NCI-H1436 (cell line): ENCODE measurements at regions not wholly inside any gene's neighbourhood (a gene's known extent, or its start where the extent isn't known, plus 50 kb on each side); places are given as distances from the start of the nearest gene placed in this dataset.
A peak's percentile ranks its signal among the peaks of the same experiment; 100 is the strongest.

Experiments
- DNase-seq: peaks from one replicate; lab custom pipeline; 2025; lab: John Stamatoyannopoulos, UW

DNA sequence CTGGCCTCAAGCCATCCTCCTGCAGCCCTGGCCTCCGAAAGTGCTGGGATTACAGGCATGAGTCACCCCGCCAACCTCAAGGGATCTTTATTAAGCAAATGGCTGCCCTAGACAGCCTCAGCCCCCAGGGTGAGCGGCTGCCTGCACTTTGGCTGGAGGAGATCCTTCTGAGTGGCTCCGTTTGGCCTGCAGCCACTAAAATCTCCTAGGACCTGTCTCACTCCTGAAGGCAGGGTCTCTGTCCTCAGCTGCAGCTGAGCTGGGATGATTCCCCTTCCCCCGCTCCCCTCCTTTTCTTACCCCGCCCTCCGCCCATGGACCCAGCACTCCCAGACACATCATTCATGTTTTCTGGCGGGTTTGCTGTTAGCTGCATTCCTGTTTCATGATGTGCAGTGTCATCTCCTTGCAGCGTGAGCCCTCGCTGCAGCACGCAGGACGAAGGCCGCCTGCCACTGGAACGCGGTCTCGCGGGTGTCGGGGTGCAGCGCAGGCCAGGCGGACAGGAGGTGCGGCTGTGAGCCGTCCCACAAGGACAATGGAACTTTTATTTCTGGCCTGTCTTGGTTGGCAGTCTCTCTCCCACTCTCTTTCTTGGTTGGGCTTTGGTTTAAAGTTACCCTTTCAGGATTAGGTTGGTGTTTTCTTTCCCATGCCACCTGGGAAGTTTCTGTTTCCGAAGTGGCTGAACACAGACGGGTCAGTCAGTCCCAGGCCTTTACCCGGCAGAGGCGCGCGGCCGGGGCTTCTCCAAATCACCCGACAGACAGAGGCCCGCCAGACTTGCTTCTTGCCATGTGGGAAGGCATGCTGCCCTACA is 137.1 kb downstream of the FOXD1 start:
- DNase-seq: peak; percentile 17

DNA sequence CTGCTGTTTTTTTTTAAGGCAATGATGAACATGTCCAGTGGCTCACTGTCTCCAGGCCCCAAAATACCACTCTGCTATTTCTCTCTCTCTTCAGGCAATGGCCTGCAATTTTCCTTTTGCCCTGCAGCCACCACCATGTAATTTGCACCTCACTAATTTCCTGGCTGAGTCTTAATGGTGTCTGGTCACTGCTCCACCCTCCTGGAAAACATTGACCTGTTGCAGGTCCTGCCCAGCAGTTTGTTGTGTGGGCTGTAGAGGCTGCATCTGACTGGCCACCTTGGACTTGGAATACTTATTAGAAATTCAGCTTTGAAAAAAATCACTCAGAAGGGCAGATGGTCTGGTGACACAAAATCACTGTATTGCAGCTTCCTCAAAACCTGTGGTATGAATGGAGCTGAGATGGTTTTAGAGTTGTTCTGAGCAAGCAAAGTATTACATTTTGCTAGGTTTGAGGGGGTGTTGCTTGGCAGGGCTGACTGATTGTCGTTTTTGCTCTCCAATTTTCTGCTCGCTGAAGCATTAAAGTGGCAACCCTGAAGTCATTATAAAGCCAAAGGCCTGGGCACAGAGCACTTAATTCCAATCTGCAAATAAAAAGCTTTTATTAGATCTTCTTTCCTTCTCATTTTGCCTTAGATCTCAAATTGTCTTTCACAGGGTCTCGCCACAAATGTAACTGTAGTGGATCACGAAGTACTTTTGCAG is 134.8 kb downstream of the TMEM174 start:
- no peak for DNase-seq

DNA sequence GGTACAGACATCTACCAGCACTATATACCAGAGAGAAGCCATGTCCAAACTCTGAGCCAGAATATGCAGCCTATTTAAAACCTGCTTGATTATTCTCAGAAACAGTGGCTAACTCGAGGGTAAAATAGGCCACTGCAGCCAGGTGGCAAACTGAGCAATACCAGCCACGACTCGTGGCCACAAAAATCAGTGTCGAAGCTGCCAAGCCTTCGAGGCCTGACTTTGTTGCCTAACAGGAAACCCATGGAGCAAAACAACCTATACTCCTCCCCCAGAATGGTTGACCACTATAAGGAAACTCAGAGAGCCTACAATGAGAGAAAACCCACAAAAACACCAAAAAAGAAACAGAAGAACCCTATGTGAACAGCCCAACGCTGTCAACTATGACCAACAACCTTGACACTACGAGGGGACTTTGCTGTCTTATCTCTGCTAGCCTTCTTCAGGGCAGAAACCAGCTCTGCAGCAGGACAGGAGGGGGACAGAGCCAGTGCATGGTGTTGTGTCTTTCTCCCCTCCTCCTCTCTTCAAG is 133.8 kb downstream of the TMEM174 start:
- DNase-seq: no peak

DNA sequence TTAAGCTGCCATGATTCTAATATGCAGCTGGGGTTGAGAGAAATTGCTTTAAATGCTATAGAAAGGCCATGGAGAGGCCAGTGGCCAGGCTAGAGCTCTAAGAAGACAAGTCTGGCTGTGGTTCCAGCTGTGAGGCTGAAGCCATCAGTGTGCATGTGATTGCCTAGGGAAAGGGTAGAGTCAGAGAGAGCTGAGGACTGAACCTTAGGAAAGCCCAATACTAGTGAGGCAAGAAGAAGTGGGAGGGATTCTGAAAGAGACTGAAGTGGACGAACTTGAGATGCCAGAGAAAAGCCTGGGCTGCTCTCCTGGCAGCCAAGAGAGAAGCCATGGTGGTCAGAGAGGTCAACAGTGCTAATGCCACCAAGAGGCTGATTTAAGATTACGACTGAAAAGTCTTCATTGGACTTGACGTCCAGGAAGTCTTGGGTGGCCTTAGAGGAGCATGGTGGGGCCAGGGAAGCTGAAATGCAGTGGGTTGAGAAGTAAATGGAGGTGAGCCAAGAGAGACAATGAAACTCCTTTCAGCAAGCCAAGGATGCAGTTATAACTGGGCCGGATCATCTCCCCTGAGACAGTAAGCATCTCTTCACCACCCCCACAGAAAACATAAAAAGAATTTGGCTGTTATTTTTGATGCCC is 133.2 kb downstream of the TMEM174 start:
- DNase-seq: no peak

DNA sequence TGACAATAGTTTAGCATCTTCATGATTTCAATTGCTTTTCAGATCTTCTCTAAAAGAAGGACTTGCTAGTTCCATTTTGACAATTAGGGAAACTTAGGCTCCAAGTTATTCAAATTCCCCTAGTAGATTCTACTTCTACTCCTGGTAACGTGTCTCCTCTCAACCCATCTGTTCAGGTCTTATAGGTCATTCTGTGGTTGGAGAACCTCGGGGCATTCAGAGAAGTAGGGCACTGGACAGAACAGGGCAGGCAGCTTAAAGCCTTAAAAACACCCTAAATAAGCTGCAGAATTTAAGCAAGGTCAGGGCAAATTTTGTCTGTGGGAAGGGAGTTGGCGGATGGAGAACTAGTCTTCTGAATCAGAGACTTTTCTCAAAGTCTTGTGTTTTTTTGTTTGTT is 132.4 kb downstream of the TMEM174 start:
- no peak for DNase-seq

DNA sequence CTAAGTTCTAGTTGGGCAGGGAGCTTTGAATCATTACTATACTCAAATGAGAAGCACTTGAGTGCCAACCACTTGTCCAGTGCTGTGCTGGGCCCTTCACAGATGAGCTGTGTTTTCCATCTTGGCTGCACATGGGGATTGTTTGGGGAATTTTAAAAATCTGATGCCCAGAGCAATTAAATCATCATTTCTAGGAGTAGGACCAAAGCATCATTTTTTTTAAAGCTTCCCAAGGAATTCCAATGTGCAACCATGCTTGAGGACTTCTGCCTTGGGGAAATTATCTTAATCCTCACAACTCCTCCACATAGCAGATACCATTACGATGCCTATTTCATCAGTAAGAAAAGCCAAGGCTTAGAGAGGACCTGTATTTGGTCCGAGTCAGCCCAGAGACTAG is 131.4 kb downstream of the TMEM174 start:
- no peak for DNase-seq

DNA sequence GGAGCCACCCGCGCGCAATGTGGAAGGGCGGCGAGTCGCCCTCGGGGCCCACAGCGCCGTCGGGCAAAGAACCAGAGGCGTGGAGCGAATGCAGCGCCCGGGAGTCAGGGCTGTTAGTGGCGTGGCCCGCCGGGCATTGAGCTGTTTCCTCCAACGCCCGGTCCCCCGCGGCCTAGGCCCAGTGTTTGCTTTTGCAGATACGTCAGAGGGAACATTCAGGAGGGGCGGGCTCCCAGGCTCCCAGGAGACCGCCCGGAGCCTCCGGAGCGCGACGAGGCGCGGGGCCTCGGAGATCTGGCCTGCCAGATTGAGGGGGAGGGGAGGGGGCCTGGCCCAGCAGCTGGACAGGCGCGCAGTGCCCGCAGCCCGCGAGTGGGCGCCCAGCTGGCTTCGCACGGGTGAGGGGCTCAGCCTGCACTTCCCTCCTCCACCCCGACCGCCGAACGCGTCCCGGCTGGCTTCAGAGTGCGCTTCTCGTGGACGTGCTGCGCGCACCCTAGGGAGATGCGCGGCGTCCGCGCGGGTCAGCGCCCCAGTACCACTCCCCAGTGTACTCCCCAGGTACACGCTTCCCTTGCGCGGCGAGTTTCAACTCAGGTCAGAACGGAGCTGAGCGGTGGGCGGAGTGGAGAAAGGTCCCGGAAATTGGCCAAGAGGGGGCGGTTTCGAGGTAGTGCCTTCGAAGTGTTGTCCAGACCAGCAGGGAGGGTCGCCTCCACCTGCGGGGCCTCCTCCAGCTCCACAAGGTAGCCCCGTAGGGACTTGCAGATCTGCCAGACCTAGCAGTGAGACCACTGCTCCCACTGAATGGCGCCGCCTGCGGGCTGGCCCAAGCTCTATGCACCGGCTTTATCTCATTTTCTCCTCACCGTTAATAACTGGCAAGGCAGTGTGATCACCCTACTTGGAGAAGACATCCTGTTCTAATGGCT is 130.4 kb downstream of the TMEM174 start:
- DNase-seq: peak; percentile 24

DNA sequence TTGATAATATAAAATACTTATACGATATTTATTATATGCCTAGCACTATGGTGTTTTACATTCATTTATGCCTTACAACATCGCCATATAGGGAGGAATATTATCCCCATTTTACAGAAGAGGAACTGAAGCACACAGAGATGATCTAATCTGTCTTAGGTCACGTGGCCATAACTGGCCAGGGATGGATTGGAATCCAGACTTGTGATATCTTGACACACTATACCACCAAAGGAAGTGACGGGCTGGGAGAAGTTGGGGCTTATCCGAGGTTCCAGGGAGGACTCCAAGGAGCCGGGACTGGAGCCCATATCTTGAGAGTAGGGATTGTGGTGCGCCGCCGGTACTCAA is 129.8 kb downstream of the TMEM174 start:
- no peak for DNase-seq

DNA sequence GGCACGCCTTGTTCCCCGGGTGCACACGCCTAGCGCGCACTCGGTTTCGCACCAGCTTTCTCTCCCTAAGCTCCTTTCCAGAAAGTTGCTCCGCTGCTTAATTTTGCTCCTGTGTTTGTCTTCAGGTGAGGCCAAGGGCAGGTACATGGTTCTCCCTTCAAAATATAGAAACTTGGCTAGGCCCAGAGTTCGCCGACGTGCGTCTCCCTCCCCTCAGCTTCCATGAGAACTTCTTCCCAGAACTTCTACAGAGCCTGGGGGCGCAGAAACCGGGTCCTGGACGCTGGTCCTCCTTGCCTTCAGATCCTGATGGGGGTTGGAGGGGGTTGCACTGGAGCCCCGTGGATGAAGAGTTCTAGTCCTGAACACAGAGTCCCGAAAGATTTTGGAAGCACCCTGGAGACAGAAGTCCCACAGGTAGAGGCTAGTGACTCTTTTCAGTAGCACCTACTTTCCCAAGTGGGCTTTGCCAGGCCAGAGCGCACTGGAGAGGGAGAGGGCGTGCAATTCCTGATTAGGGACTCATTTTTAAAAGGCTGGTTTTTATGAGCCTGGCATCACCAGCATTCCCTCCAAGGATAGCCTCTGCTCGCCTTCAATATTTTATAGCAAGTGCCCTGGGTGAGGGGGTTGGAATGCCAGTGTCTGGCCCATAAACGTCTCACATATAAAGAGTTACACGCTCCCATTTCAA is 128.4 kb downstream of the TMEM174 start:
- DNase-seq: no peak

DNA sequence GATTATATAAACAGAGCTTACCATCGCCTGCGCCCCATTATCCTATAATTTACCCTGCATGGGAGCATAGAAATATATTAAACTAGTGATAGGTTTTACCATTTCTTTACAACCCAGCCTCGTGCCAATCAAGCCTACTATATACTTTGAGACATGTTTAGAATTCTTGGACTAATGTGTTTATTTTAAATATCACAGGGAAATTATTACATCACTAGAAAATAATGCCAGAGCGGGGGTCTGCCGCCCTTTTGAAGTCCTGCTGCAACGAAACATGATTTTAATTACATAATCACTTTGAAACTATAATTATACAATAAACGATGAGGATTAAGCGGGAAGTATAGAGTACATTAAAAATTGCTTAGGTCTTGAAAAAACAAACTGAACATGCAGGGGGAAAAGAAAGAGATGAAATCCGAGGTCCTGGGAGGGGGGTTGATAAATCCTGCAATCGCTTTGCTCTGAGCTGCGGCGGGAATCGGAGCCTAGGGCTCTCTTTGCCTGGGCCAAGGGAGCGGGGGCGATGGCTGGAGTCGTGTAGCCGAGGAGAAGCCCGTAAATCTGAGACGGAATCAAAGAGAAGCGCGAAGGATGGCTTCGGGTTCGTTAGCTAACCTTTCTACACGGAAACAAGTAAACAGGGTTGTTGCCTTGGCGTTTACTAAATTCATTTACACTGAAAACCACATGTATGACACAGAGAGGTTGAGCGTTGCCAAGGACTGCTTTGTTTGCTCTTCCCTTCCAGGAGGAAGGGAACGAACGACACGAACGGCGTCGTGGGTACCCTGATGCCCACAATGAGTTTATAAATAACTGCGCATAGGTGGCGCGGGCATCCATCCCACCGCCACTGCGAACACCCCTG is 127.6 kb downstream of the TMEM174 start:
- no peak for DNase-seq

DNA sequence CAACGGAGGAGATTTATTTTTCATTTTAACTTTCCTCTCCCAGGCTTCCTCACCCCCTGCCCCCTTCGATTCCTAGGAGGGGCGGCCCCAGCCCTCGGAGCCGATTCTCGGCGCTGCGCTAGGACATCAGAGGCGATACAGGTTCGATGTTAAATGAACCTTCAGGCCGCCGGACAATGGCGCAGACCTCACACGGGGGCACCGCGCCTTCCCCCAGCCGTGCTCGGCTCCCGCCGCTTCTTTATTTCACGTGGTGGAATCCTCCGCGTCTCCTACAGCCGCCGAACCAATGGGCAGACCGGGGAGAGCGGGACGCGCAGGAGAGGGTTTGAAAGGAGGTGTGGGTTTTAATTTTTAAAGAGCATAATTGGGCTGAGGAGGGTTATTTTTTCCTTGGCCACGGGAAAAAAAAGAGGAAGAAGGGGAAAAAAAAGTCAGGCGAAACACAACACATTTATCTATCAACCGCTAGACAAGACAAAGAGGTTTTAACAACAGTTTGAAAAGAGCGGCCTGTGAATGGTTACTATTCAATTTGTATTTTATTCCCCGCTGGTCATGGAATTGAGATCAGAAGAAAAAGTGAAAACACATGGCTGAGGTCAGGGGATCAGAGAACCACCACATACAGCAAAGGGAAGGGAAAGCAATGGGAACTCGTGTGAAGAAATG is 126.8 kb downstream of the TMEM174 start:
- no peak for DNase-seq

DNA sequence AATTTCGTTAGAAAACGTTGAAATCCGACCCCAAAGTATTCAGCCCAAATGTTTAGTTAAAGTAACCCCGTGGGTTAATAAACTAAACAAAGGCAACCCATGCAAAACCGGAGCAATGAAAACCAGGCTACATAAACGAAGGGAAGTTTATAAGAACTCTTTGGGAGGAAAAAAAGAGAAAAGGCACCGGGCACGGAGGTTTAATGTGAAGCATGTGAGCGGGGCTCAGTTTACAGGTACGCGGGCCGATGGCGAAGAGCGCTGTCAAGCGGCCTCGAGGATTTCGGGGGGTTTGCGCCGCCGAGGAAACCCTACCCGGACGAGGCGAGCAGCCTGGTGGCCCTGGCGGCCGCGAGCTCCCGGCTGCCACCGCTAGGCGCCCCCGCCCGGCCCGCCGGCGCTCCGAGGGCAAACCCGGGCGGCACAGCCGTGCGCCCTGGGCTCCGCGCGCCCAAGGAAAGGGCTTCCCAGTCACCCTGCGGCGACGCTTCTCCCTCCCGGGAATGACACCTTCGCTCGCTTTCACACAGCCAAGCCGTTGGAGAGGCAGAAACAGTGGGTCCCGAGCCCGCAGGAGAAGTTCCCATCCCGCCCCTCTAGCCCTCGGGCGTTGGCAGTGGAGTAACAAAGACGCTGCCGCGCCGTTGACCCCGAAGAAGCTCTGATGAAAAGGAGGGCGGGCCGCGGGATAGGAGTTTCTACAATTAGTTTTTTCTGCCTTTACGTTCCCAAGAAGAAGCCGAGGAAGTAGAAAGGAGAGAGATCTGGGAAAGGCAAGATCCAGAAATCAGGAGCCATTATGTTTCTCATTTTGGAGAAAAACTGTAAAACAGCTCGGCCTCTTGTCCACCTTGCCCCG is 126.0 kb downstream of the TMEM174 start:
- peak; percentile 19 for DNase-seq

DNA sequence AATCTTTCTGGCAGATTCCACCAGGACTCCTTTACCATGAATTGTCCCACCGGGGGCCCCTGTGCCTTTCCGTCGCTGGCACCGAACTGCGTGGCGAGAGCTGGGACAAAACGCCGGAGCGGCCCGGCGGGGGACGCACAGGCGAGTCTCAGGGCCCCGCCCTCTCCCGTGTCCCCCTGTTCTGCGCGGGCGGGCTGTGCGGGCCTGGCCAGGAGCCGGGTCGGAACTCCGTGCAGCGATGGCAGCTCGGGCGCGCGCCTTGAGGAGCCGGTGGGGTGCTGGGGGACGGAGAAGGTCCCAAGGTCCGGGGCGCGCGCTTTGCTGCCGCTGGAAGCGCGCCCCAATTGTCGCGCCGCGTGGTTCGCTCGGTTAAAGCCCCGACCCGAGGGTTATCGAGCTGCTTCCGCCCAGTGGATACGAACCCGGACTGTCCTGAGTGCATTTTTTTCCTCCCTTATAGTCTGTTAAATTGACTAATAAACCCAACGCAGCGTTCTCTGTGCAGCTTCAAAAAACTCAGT is 125.3 kb downstream of the TMEM174 start:
- DNase-seq: no peak

DNA sequence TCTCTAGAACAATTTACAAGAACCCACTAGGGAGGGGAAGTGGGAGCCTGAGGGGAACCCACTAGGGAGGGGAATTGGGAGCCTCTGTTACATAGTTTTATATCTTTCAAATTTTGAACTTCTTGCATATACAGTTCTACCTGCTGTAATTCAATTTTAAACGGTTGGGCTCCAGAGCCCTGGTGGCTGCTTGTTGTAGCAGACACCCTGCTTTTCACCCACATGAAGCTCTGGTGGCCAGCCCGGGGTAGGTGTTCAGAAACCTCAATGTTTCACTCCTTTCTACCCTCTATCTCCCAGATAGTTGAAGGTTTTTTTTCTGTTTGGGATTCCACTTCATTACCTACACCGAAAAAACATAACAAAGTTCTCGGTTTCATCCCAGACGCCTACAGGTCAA is 124.4 kb downstream of the TMEM174 start:
- DNase-seq: no peak

DNA sequence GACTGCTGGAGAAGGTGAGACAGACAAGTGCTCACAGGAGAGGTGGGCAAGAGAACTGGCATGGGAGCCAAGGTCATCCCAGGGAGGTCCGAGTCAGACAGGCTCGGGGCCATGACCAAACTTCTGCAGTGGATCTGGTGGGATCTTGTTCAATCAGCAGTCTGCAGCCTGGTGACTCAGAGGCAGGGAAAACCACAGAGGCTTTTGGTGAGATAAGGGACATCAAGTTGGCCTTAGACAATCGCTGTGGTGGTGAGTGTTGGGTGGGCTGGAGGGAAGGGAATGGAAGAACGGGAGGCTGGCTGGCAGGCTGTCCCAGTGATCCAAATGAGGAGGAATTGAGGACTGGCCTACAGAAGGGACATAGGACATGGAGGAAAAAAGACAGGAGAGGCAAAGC is 123.8 kb downstream of the TMEM174 start:
- DNase-seq: no peak

DNA sequence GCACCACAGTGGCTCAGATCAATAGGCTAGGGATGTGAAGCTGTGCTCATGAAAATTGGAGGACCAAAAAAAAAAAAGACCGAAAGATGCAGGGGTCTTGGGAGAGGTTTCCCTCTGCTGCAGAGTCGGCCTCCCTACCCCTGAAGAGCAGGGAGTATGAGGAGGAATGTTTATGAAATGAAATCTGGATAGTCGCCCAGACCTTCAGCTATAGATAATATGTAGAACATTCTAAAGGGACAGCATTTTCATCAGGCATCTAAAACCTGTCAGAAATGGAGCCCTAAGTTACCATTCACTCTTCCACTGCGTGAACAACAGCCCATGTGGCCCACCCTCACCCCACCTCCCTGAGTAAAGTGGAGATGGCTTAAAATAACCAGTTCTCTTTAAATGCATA is 122.9 kb downstream of the TMEM174 start:
- no peak for DNase-seq

DNA sequence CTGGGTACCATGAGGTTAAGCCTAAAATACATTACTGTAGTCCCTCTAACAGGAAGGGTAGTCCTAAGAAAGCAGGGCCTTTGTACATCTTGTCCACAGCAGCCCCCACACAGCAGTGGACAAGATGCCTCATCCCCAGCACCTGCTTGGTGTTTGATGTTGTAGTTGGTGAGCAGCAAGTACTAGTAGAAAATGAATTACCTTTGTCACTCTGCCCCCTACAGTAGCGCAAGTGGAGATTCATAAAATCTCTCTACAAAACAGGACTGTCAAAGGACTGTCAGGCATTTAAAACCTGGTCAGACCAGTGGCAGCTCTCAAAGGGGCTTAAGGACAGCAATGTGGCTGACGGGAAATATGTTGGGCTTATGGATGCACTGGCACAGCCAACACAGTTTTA is 122.5 kb downstream of the TMEM174 start:
- DNase-seq: no peak

DNA sequence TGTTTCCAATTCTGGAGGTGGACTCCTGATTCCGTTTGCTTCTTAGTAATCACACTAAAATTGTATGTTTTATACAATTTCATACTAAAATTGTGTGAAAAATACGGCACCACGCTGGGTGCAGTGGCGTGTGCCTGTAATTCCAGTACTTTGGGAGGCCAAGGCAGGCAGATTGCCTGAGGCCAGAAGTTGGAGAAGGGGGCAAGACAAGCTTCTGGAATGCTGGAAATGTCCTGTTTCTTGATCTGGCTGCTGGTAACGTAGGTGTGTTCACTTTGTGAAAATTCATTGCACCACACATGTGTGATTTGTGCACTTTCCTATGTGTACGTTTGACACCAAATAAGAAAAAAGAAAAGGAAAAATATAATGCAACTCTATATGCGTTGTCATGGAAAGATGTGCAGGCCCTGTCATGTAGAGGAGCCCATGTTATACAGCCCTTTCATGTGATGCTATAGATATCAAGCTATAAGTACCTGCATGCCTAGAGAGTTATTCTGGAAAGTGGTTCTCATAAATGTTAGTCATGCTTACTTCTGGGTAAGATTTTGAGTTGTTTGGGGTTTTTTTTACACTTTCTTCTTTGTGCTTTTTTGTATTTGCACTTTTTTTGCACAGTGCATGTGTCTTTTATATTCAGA is 119.9 kb downstream of the TMEM174 start:
- DNase-seq: no peak
